NCI-H146 (cell line): ENCODE measurements at regions not wholly inside any gene's neighbourhood (a gene's known extent, or its start where the extent isn't known, plus 50 kb on each side); places are given as distances from the start of the nearest gene placed in this dataset.

Source experiments
- DNase-seq: peaks from one replicate; lab custom pipeline; 2025; lab: John Stamatoyannopoulos, UW

- no peak for DNase-seq
Measured at GRCh38 chr10:71145352-71145945, 66.9 kb upstream of the UNC5B start.

DNA sequence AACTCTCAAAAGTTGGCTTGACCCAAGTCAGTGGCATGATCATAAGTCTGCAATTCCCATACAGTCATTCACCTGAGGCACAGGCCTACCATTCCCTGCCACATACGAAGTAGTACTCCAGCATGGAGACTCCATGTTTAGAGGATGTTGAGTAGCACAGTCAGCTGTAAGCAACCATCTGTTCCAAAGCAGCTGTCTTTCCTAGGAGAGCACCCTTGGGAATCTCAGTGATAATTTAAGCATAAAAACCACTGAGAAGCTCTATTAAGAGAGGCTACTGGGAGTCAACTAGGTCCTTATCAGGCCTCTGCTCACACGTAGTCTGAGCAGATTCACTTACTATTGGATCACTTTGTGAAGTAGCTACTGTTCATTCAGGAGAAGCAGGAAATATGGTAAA lies 61.6 kb upstream of the UNC5B start:
- no peak for DNase-seq

- no peak for DNase-seq
Measured at GRCh38 chr10:71152043-71152442, 60.3 kb upstream of the UNC5B start.

DNA sequence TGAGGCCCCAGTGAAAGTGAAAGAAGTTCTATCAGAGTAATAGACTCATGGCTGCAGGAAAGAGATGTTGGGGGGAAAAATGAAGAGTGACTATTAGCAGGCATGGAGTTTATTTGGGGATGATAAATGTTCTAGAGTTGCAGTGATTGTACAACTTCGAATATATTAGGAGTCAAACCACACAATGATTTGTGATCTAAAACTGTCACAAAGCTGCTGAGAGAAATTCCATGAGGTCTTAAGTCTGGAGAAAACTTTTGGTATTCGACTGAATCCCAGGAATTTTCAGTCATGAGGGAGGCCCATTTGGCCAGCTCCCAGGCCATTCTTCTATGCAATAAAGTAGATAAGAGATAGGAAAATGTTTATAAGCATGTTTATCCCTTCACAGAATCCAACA lies 55.9 kb upstream of the UNC5B start:
- no peak for DNase-seq

GRCh38 chr10:71157435-71157834 lies 54.9 kb upstream of the UNC5B start:
- no peak for DNase-seq

GRCh38 chr10:71158251-71158650 lies 54.1 kb upstream of the UNC5B start:
- DNase-seq, result no peak

DNA sequence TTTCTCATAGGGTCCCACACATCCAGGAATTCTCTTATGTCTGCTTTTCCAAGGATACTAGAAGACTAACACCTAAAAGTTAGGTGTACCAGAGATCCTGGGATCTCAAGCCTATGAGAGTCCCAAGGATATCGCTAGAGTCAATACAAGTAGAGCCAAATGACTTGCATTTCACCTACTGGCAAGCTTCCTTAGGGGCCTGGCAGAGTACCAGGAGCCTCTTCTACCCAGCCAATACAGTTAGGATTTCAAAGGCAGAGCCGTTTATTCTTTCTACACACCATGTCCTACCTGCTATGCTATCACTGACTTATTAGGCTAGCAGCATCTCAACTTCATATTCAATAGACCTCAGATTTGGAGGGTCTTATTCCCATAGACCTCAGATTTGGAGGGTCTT lies 53.5 kb upstream of the UNC5B start:
- DNase-seq, result no peak

DNA sequence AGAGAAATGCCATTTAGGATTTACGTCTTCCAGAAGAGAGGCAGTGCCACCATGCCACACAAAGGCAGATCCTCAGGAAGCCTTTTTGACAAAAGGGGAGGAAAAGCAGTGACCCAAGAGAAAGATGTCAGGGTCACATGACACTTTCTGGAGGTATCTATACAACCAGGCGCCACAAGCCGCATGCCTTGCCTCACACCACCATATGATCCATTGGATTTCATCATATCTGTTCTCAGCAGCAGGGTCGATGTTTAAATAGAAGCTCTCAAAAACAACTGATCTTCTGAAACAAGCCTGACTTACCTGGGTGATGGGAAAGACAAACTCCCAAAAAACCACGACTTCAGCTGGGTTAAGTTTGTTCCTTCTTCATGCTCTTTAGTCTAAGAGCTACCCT lies 52.5 kb upstream of the UNC5B start:
- DNase-seq, result no peak

GRCh38 chr10:71161425-71161824 lies 50.9 kb upstream of the UNC5B start:
- DNase-seq, result peak; percentile 4
